PFSK-1 (cell line): ENCODE measurements at regions not wholly inside any gene's neighbourhood (a gene's known extent, or its start where the extent isn't known, plus 50 kb on each side); places are given as distances from the start of the nearest gene placed in this dataset.

Experiments used
- FOXP2 ChIP-seq: optimal IDR thresholded peaks from 2 replicates; pipeline ENCODE3; 2011; ENCODE audit warnings: borderline replicate concordance, control low read depth, inconsistent platforms; ENCODE audit not compliant: insufficient read depth; ENCODE audit errors: extremely low read length, extremely low read depth
- POLR2AphosphoS5 ChIP-seq: IDR thresholded peaks from 2 replicates; pipeline ENCODE4 v1.6.1; 2012; ENCODE audit warnings: low read depth, mild to moderate bottlenecking, control low read depth, low read length, moderate library complexity
- REST ChIP-seq, 2 experiments: IDR thresholded peaks; 2 replicates each; pipeline versions ENCODE4 v1.6.1 to v1.8.0; 2011 to 2012; ENCODE audit warnings: low read depth in 2 of 2, low read length in 2 of 2, control low read depth in 1 of 2, inconsistent platforms in 1 of 2, mild to moderate bottlenecking in 1 of 2, moderate library complexity in 1 of 2; ENCODE audit not compliant: insufficient read depth in 1 of 2
- SIN3A ChIP-seq: IDR thresholded peaks from 2 replicates; pipeline ENCODE4 v1.6.1; 2012; ENCODE audit warnings: mild to moderate bottlenecking, low read length, moderate library complexity, borderline replicate concordance; ENCODE audit not compliant: insufficient read depth
- TAF1 ChIP-seq: IDR thresholded peaks from 2 replicates; pipeline ENCODE4 v1.6.1; 2012; ENCODE audit warnings: low read length, control low read depth, borderline replicate concordance; ENCODE audit not compliant: insufficient read depth

DNA sequence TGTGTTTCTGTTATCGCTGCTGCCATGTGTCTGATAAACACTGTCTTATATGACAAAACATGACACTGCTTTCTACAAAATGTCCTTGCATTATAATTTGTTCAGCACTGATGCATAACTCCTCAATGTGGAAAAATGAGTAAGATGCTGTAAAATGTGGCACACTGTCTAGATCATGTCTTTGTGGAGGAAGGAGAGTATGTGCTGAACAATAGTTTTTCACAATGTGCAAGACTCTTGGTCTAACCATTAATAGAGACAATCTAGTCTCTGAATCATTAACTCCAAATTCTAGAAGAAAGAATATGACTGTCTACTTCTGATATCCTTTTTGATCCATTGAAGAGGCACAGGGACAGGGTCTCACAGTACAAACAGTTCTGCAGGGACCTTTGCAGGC is 127.9 kb upstream of the RARB start:
- TF ChIP-seq FOXP2 (no peak), TAF1 (no peak), SIN3A (no peak), REST (IDR thresholded peaks at IDR 0.05; ENCODE audit: insufficient read depth in 1 of 2, low read depth in 2 of 2, low read length in 2 of 2) (no peak), POLR2AphosphoS5 (no peak)

GRCh38 chr3:25304916-25305315 is 123.1 kb upstream of the RARB start:
- TF ChIP-seq REST (IDR thresholded peaks at IDR 0.05; ENCODE audit: insufficient read depth in 1 of 2, low read depth in 2 of 2, low read length in 2 of 2) = no peak
- TF ChIP-seq FOXP2 = no peak

DNA sequence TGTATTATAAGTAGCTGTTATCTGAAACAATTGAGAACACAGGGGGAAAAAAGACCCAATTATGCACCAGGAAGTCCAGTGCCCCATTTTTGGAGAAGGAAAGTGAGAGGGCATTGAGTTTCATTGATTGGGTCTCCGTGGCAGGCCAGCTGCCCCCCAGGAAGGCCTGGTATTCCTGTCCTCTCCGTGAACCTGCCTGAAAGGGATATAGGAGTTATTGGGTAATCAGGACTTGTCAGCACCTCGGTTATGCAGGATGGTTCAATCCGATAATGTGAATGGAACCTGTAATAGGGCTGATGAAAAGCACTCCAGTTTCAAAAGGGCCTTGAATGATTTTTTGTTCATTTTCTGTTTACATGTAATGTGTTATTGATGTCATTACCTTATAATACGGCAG is 122.0 kb upstream of the RARB start:
- TF ChIP-seq TAF1 (no peak), POLR2AphosphoS5 (no peak), REST (IDR thresholded peaks at IDR 0.05; ENCODE audit: insufficient read depth in 1 of 2, low read depth in 2 of 2, low read length in 2 of 2) (no peak), FOXP2 (no peak), SIN3A (no peak)

DNA sequence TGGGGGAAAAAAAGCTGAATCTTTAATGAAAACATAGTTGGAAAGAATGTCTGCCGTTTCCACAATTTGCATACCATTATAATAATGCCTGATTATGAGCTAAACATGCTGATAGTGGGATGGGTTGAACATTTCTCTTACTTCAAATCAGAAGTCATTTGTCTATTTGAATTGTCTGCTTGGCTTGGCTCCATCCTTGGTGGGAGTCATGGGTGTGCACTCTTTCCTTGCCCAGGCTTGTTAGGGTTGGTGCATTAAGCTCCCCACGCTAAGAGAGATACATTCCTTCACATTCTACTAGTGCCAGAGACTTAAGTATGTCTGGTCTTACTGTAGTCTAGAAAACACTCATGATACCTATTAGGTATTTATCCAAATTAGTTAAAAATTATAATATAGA is 121.4 kb upstream of the RARB start:
- no peak for TF ChIP-seq SIN3A

DNA sequence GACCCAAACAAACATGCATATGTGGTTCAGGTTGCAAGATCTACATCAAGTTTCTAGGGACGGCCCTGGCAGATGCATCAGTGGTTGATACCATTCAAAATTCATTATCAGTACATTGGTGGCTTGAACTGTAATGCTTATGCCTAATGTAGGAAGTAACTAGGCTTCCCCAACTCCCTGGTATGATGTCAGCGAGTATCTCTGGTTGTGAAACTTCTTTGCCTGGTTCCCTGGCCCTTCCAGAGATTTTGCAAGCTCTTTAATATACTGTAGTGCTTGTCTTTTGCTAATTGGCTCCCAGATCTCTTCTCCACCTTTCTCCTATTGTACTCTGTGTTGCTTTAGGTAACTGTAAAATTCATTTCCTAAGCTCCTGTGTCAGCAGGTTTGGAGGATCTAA is 114.8 kb upstream of the RARB start:
- TF ChIP-seq REST (IDR thresholded peaks at IDR 0.05; ENCODE audit: insufficient read depth in 1 of 2, low read depth in 2 of 2, low read length in 2 of 2) (no peak), FOXP2 (no peak), SIN3A (no peak), POLR2AphosphoS5 (no peak), TAF1 (no peak)

- no peak for TF ChIP-seq POLR2AphosphoS5
- TF ChIP-seq REST (IDR thresholded peaks at IDR 0.05; ENCODE audit: insufficient read depth in 1 of 2, low read depth in 2 of 2, low read length in 2 of 2) = no peak
- TF ChIP-seq TAF1 = no peak
- no peak for TF ChIP-seq FOXP2
- TF ChIP-seq SIN3A = no peak
Observed at GRCh38 chr3:25324954-25325655, 103.0 kb upstream of the RARB start.
